ENCODE measurements at regions not wholly inside any gene's neighbourhood (a gene's known extent, or its start where the extent isn't known, plus 50 kb on each side); places are given as distances from the start of the nearest gene placed in this dataset.

GRCh38 chr17:72538901-72539352, 418.1 kb downstream of the SOX9 start:
- H3K79me2 ChIP-seq (ENCODE audit: low read length), result peaks cover 97% of the 10 kb centered on the region
- H3K9ac ChIP-seq (ENCODE audit: low read length), result no peak overlapping the region
- no peak for DNase-seq
- peaks cover 3% of the 10 kb centered on the region; the same call in 1 of the 2 replicates for H3K4me1 ChIP-seq (ENCODE audit: low read length)
- no peak overlapping the region for H3K27ac ChIP-seq (ENCODE audit: low read length)
- no peaks in the 10 kb centered on the region for H3K36me3 ChIP-seq (replicated peaks; ENCODE audit: insufficient read depth, low read length)
- no peak overlapping the region for H3K4me3 ChIP-seq (ENCODE audit: low read length)
- peaks cover 16% of the 10 kb centered on the region for H4K20me1 ChIP-seq (ENCODE audit: insufficient read depth, low read length)
- H3K9me2 ChIP-seq (replicated peaks; ENCODE audit: insufficient read depth, low read length), result no peaks in the 10 kb centered on the region
- no peak overlapping the region for H2AFZ ChIP-seq (ENCODE audit: low read length)
- no peak overlapping the region for H3K4me2 ChIP-seq (ENCODE audit: low read depth, low read length)
- H3K9me3 ChIP-seq (replicated peaks; ENCODE audit: insufficient read depth, low read length), result no peaks in the 10 kb centered on the region
- no peaks in the 10 kb centered on the region for H3K27me3 ChIP-seq (replicated peaks; ENCODE audit: insufficient read depth, low read length)
- TF ChIP-seq EZH2 (optimal IDR thresholded peaks at IDR 0.05; ENCODE audit: low read depth, low read length) (no peak), EZH2phosphoT487 (IDR thresholded peaks at IDR 0.05; ENCODE audit: low read length) (no peak), CTCF (IDR thresholded peaks at IDR 0.05; ENCODE audit: low read length) (no peak)
- H3F3A ChIP-seq (ENCODE audit: insufficient read depth, low read length), result no peaks in the 10 kb centered on the region

GRCh38 chr17:72539981-72540897, 419.4 kb downstream of the SOX9 start:
- H2AFZ ChIP-seq (ENCODE audit: low read length), result no peak overlapping the region
- no peaks in the 10 kb centered on the region for H3K36me3 ChIP-seq (replicated peaks; ENCODE audit: insufficient read depth, low read length)
- peaks cover 83% of the 10 kb centered on the region for H3K79me2 ChIP-seq (ENCODE audit: low read length)
- no peaks in the 10 kb centered on the region for H3K9me2 ChIP-seq (replicated peaks; ENCODE audit: insufficient read depth, low read length)
- peak overlapping the region; percentile 14; the same call in 1 of the 2 replicates for H3K4me3 ChIP-seq (ENCODE audit: low read length)
- peak; percentile 62 for TF ChIP-seq CTCF (IDR thresholded peaks at IDR 0.05; ENCODE audit: low read length)
- TF ChIP-seq EZH2 (optimal IDR thresholded peaks at IDR 0.05; ENCODE audit: low read depth, low read length), result no peak
- TF ChIP-seq EZH2phosphoT487 (IDR thresholded peaks at IDR 0.05; ENCODE audit: low read length), result no peak
- H3K27me3 ChIP-seq (replicated peaks; ENCODE audit: insufficient read depth, low read length), result no peaks in the 10 kb centered on the region
- peaks cover 16% of the 10 kb centered on the region for H4K20me1 ChIP-seq (ENCODE audit: insufficient read depth, low read length)
- no peaks in the 10 kb centered on the region for H3K9me3 ChIP-seq (replicated peaks; ENCODE audit: insufficient read depth, low read length)
- no peak overlapping the region for H3K27ac ChIP-seq (ENCODE audit: low read length)
- peak overlapping the region; percentile 57; the same call in 1 of the 2 replicates for H3K4me2 ChIP-seq (ENCODE audit: low read depth, low read length)
- peaks cover 3% of the 10 kb centered on the region; the same call in 1 of the 2 replicates for H3K4me1 ChIP-seq (ENCODE audit: low read length)
- no peaks in the 10 kb centered on the region for H3F3A ChIP-seq (ENCODE audit: insufficient read depth, low read length)
- no peak overlapping the region for H3K9ac ChIP-seq (ENCODE audit: low read length)
- peak; percentile 78 for DNase-seq

- Histone ChIP-seq H3K9ac (ENCODE audit: low read length) (no peak overlapping the region), H3K9me3 (replicated peaks; ENCODE audit: insufficient read depth, low read length) (no peaks in the 10 kb centered on the region), H3K36me3 (replicated peaks; ENCODE audit: insufficient read depth, low read length) (no peaks in the 10 kb centered on the region), H3K9me2 (replicated peaks; ENCODE audit: insufficient read depth, low read length) (no peaks in the 10 kb centered on the region), H3K4me1 (ENCODE audit: low read length) (peaks cover 6% of the 10 kb centered on the region), H3K79me2 (ENCODE audit: low read length) (peaks cover 75% of the 10 kb centered on the region), H3K4me2 (ENCODE audit: low read depth, low read length) (no peak overlapping the region), H3K4me3 (ENCODE audit: low read length) (no peak overlapping the region), H2AFZ (ENCODE audit: low read length) (no peak overlapping the region), H3F3A (ENCODE audit: insufficient read depth, low read length) (peaks cover 6% of the 10 kb centered on the region), H3K27me3 (replicated peaks; ENCODE audit: insufficient read depth, low read length) (no peaks in the 10 kb centered on the region), H3K27ac (ENCODE audit: low read length) (no peak overlapping the region), H4K20me1 (ENCODE audit: insufficient read depth, low read length) (peaks cover 16% of the 10 kb centered on the region)
- DNase-seq, result no peak
- TF ChIP-seq CTCF (IDR thresholded peaks at IDR 0.05; ENCODE audit: low read length) (no peak), EZH2 (optimal IDR thresholded peaks at IDR 0.05; ENCODE audit: low read depth, low read length) (no peak), EZH2phosphoT487 (IDR thresholded peaks at IDR 0.05; ENCODE audit: low read length) (no peak)
Measured at GRCh38 chr17:72542317-72542716, 421.5 kb downstream of the SOX9 start.
